GM12878 (cell line): ENCODE measurements at regions not wholly inside any gene's neighbourhood (a gene's known extent, or its start where the extent isn't known, plus 50 kb on each side); places are given as distances from the start of the nearest gene placed in this dataset.

Source experiments
- ATAC-seq: fragments of 200-7000 bp; cut with Tn5 transposase; 3 replicates; pipeline ENCODE4 v1.9.1; 2020; ENCODE audit warnings: mild to moderate bottlenecking, moderate library complexity
- BruUV-seq: library from RNA; stranded (reverse); fragments of 400-500 nt; replicated peaks from 2 replicates; lab custom pipeline; 2021; lab: Mats Ljungman, UMichigan
- CTCF ChIA-PET: fragments of 300-600 bp; sonication (Branson Sonifier 250); formaldehyde crosslinking; extraction: SDS; loops from one replicate; lab custom pipeline; 2021; ENCODE audit warnings: inconsistent platforms; lab: Yijun Ruan, JAX
- POLR2A ChIA-PET: fragments of 350-600 bp; formaldehyde crosslinking; extraction: SDS; loops from one replicate; lab custom pipeline; 2021; ENCODE audit warnings: inconsistent platforms; lab: Charles Lee
- RAD21 ChIA-PET: fragments of 300-600 bp; sonication (Branson Sonifier 250); formaldehyde crosslinking; loops from one replicate; lab custom pipeline; 2023; ENCODE audit warnings: antibody characterized with exemption; ENCODE audit not compliant: unreplicated experiment; lab: Charles Lee
- SMC1A ChIA-PET: fragments of 300-600 bp; sonication (Branson Sonifier 250); formaldehyde crosslinking; loops from one replicate; lab custom pipeline; 2023; ENCODE audit not compliant: unreplicated experiment, uncharacterized antibody; lab: Charles Lee
- DNase-seq: peaks from one replicate; pipeline ENCODE4 v3.0.0-alpha.2; 2011; ENCODE audit warnings: low read depth, low spot score
- FAIRE-seq: peaks from 3 replicates; lab custom pipeline; 2011; peaks lifted over from hg19 to GRCh38; lab: Jason Lieb, UNC
- H2AFZ ChIP-seq: 2 replicates; pipeline ENCODE4 v1.6.0; 2011; ENCODE audit warnings: low read depth, low read length, control low read depth; ENCODE audit not compliant: control insufficient read depth
- H3K27ac ChIP-seq: 2 replicates; pipeline ENCODE4 v1.5.1; 2011; ENCODE audit warnings: control low read depth; ENCODE audit not compliant: control insufficient read depth, insufficient read depth
- H3K27me3 ChIP-seq, 2 experiments: replicated peaks in 1 of 2; 2 replicates each; pipeline versions ENCODE4 v1.6.0 to v1.6.1; 2011; ENCODE audit warnings: low read length in 1 of 2; ENCODE audit not compliant: control insufficient read depth in 2 of 2, insufficient read depth in 2 of 2
- H3K36me3 ChIP-seq, 2 experiments: 2 replicates each; pipeline ENCODE4 v1.5.1; 2011; ENCODE audit warnings: low read length in 1 of 2; ENCODE audit not compliant: control insufficient read depth in 2 of 2, insufficient read depth in 2 of 2
- H3K4me1 ChIP-seq: 2 replicates; pipeline ENCODE4 v1.6.1; 2011; ENCODE audit warnings: mild to moderate bottlenecking, low read length, moderate library complexity, mixed read lengths; ENCODE audit not compliant: control insufficient read depth, insufficient read depth
- H3K4me2 ChIP-seq: 2 replicates; pipeline ENCODE4 v1.6.0; 2011; ENCODE audit warnings: control low read depth; ENCODE audit not compliant: control insufficient read depth, insufficient read depth
- H3K4me3 ChIP-seq: fragments of 200-600 bp; sonication (generic); 2 replicates; pipeline ENCODE4 v1.5.1; 2016
- H3K79me2 ChIP-seq: 2 replicates; pipeline ENCODE4 v1.6.0; 2011; ENCODE audit warnings: low read length; ENCODE audit not compliant: control insufficient read depth, insufficient read depth
- H3K9ac ChIP-seq: 2 replicates; pipeline ENCODE4 v1.8.0; 2011; ENCODE audit warnings: low read length, control low read depth, mixed read lengths; ENCODE audit not compliant: control insufficient read depth, insufficient read depth
- H3K9me3 ChIP-seq: replicated peaks from 3 replicates; pipeline ENCODE4 v1.5.1; 2011; ENCODE audit warnings: mild to moderate bottlenecking, low read length; ENCODE audit not compliant: control insufficient read depth, insufficient read depth
- H4K20me1 ChIP-seq: 2 replicates; pipeline ENCODE4 v1.6.0; 2011; ENCODE audit not compliant: control insufficient read depth, insufficient read depth
- NR2F1 ChIP-seq: fragments of 450-650 bp; conservative IDR thresholded peaks from 2 replicates; pipeline ENCODE4 v1.6.1; 2017; ENCODE audit warnings: mild to moderate bottlenecking
- TCF12 ChIP-seq: IDR thresholded peaks from 2 replicates; pipeline ENCODE4 v1.6.1; 2011; ENCODE audit warnings: low read depth, mild to moderate bottlenecking, low read length
- WRNIP1 ChIP-seq: IDR thresholded peaks from 2 replicates; pipeline ENCODE4 v1.6.1; 2011; ENCODE audit warnings: low read depth, low read length, improper control_type of control experiment, borderline replicate concordance
- ZNF687 ChIP-seq: fragments of 450-650 bp; IDR thresholded peaks from 2 replicates; pipeline ENCODE4 v1.6.1; 2017; ENCODE audit warnings: mild to moderate bottlenecking, moderate library complexity
- ZSCAN29 ChIP-seq: fragments of 450-650 bp; IDR thresholded peaks from 2 replicates; pipeline ENCODE4 v1.6.1; 2017; ENCODE audit warnings: mild to moderate bottlenecking, moderate library complexity
- WGBS: methylation state at CpG from one replicate; pipeline ENCODE4 v1.1.6; 2016; ENCODE audit warnings: low lambda C conversion rate; ENCODE audit not compliant: insufficient replicate concordance, insufficient coverage; ENCODE audit errors: missing lambda C conversion rate; 5-methylcytosine and 5-hydroxymethylcytosine counted together
- in situ Hi-C: fragments of 300-500 bp; cut with MboI; formaldehyde crosslinking; loops from 9 replicates; pipeline ENCODE4 v1.14.3; 2018; ENCODE audit warnings: mixed read lengths
- intact Hi-C: fragments of 100-400 bp; cut with micrococcal nuclease; formaldehyde crosslinking; loops from one replicate; pipeline ENCODE4 v1.14.2; 2022; ENCODE audit not compliant: unreplicated experiment
- TF ChIP-seq, protein P1 (sequence below): fragments of 150-350 bp; IDR thresholded peaks from 2 replicates; pipeline ENCODE4 v1.6.1; 2016; ENCODE audit warnings: low read depth, low read length
- TF ChIP-seq, protein P2 (sequence below): fragments of 450-650 bp; IDR thresholded peaks from 2 replicates; pipeline ENCODE4 v1.6.1; 2017; ENCODE audit warnings: antibody characterized with exemption, mild to moderate bottlenecking, moderate library complexity
- TF ChIP-seq, protein P3 (sequence below): IDR thresholded peaks from 2 replicates; pipeline ENCODE4 v1.6.1; 2011; ENCODE audit warnings: mild to moderate bottlenecking, low read depth, low read length, moderate library complexity; ENCODE audit not compliant: insufficient replicate concordance
- TF ChIP-seq, protein P4 (sequence below): IDR thresholded peaks from 2 replicates; pipeline ENCODE4 v1.6.1; 2011; ENCODE audit warnings: low read depth, mild to moderate bottlenecking, low read length, moderate library complexity, borderline replicate concordance; ENCODE audit errors: extremely low read depth

GRCh38 chr6:168242111-168242939 lies 77.3 kb downstream of the DACT2 start:
- Histone ChIP-seq H3K27me3 (no peaks in the 10 kb centered on the region), H3K4me2 (no peak overlapping the region), H2AFZ (no peak overlapping the region), H3K79me2 (no peaks in the 10 kb centered on the region), H3K9me3 (no peaks in the 10 kb centered on the region), H3K4me3 (no peak overlapping the region), H3K4me1 (no peaks in the 10 kb centered on the region), H4K20me1 (no peaks in the 10 kb centered on the region), H3K27ac (no peak overlapping the region), H3K36me3 (no peaks in the 10 kb centered on the region), H3K9ac (no peak overlapping the region)
- FAIRE-seq (no peak), DNase-seq (no peak), ATAC-seq (no peak)
- POLR2A ChIA-PET, result no interaction called here
- BruUV-seq, result no TSS peak
- 5% methylated on average over 9 of the region's 9 CpGs for WGBS
- in situ Hi-C loops (no loop called here), intact Hi-C loops (no loop called here)
- CTCF ChIA-PET, result no interaction called here
- SMC1A ChIA-PET, result no interaction called here
- RAD21 ChIA-PET, result no interaction called here
- TF ChIP-seq, protein P1, sequence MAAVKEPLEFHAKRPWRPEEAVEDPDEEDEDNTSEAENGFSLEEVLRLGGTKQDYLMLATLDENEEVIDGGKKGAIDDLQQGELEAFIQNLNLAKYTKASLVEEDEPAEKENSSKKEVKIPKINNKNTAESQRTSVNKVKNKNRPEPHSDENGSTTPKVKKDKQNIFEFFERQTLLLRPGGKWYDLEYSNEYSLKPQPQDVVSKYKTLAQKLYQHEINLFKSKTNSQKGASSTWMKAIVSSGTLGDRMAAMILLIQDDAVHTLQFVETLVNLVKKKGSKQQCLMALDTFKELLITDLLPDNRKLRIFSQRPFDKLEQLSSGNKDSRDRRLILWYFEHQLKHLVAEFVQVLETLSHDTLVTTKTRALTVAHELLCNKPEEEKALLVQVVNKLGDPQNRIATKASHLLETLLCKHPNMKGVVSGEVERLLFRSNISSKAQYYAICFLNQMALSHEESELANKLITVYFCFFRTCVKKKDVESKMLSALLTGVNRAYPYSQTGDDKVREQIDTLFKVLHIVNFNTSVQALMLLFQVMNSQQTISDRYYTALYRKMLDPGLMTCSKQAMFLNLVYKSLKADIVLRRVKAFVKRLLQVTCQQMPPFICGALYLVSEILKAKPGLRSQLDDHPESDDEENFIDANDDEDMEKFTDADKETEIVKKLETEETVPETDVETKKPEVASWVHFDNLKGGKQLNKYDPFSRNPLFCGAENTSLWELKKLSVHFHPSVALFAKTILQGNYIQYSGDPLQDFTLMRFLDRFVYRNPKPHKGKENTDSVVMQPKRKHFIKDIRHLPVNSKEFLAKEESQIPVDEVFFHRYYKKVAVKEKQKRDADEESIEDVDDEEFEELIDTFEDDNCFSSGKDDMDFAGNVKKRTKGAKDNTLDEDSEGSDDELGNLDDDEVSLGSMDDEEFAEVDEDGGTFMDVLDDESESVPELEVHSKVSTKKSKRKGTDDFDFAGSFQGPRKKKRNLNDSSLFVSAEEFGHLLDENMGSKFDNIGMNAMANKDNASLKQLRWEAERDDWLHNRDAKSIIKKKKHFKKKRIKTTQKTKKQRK, result no peak
- TF ChIP-seq, protein P2, sequence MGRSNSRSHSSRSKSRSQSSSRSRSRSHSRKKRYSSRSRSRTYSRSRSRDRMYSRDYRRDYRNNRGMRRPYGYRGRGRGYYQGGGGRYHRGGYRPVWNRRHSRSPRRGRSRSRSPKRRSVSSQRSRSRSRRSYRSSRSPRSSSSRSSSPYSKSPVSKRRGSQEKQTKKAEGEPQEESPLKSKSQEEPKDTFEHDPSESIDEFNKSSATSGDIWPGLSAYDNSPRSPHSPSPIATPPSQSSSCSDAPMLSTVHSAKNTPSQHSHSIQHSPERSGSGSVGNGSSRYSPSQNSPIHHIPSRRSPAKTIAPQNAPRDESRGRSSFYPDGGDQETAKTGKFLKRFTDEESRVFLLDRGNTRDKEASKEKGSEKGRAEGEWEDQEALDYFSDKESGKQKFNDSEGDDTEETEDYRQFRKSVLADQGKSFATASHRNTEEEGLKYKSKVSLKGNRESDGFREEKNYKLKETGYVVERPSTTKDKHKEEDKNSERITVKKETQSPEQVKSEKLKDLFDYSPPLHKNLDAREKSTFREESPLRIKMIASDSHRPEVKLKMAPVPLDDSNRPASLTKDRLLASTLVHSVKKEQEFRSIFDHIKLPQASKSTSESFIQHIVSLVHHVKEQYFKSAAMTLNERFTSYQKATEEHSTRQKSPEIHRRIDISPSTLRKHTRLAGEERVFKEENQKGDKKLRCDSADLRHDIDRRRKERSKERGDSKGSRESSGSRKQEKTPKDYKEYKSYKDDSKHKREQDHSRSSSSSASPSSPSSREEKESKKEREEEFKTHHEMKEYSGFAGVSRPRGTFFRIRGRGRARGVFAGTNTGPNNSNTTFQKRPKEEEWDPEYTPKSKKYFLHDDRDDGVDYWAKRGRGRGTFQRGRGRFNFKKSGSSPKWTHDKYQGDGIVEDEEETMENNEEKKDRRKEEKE, result no peak
- TF ChIP-seq ZSCAN29 (no peak), NR2F1 (no peak), ZNF687 (no peak), WRNIP1 (no peak), TCF12 (no peak)
- TF ChIP-seq, protein P3, sequence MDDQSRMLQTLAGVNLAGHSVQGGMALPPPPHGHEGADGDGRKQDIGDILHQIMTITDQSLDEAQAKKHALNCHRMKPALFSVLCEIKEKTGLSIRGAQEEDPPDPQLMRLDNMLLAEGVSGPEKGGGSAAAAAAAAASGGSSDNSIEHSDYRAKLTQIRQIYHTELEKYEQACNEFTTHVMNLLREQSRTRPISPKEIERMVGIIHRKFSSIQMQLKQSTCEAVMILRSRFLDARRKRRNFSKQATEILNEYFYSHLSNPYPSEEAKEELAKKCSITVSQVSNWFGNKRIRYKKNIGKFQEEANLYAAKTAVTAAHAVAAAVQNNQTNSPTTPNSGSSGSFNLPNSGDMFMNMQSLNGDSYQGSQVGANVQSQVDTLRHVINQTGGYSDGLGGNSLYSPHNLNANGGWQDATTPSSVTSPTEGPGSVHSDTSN, result no peak
- TF ChIP-seq, protein P4, sequence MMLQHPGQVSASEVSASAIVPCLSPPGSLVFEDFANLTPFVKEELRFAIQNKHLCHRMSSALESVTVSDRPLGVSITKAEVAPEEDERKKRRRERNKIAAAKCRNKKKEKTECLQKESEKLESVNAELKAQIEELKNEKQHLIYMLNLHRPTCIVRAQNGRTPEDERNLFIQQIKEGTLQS, result no peak
